ENCODE measurements at regions not wholly inside any gene's neighbourhood (a gene's known extent, or its start where the extent isn't known, plus 50 kb on each side); places are given as distances from the start of the nearest gene placed in this dataset.

- no peak for DNase-seq (ENCODE audit: low read depth)
These were observed 1199.9 kb upstream of the SPRY2 start for GRCh38 chr13:81540777-81541176.

- no peak for DNase-seq (ENCODE audit: low read depth)
These were observed 1198.8 kb upstream of the SPRY2 start for GRCh38 chr13:81539643-81540150.

- no peak for DNase-seq (ENCODE audit: low read depth)
These were observed 1158.0 kb upstream of the SPRY2 start for GRCh38 chr13:81498969-81499368.

GRCh38 chr13:81493144-81493543 is 1152.2 kb upstream of the SPRY2 start:
- no peak for DNase-seq (ENCODE audit: low read depth)

- DNase-seq (ENCODE audit: low read depth): no peak
These were observed 1151.5 kb upstream of the SPRY2 start for GRCh38 chr13:81492449-81492848.

GRCh38 chr13:81488021-81488420 is 1147.1 kb upstream of the SPRY2 start:
- no peak for DNase-seq (ENCODE audit: low read depth)

GRCh38 chr13:81487151-81487550 is 1146.2 kb upstream of the SPRY2 start:
- no peak for DNase-seq (ENCODE audit: low read depth)

- DNase-seq (ENCODE audit: low read depth): no peak
These were observed 1139.7 kb upstream of the SPRY2 start for GRCh38 chr13:81480634-81481033.

- DNase-seq (ENCODE audit: low read depth): no peak
These were observed 1132.5 kb upstream of the SPRY2 start for GRCh38 chr13:81473366-81473899.

GRCh38 chr13:81458170-81458569 is 1117.2 kb upstream of the SPRY2 start:
- no peak for DNase-seq (ENCODE audit: low read depth)

- DNase-seq (ENCODE audit: low read depth): no peak
These were observed 1105.5 kb upstream of the SPRY2 start for GRCh38 chr13:81446441-81446840.

- no peak for DNase-seq (ENCODE audit: low read depth)
These were observed 1102.0 kb upstream of the SPRY2 start for GRCh38 chr13:81442904-81443303.

GRCh38 chr13:81425286-81425685 is 1084.4 kb upstream of the SPRY2 start:
- DNase-seq (ENCODE audit: low read depth): no peak

- DNase-seq (ENCODE audit: low read depth): no peak
These were observed 1068.4 kb upstream of the SPRY2 start for GRCh38 chr13:81409284-81409683.

GRCh38 chr13:81408647-81409046 is 1067.7 kb upstream of the SPRY2 start:
- DNase-seq (ENCODE audit: low read depth): no peak

- DNase-seq (ENCODE audit: low read depth): no peak
These were observed 1065.8 kb upstream of the SPRY2 start for GRCh38 chr13:81406639-81407292.

- DNase-seq (ENCODE audit: low read depth): no peak
These were observed 1065.1 kb upstream of the SPRY2 start for GRCh38 chr13:81406022-81406421.

GRCh38 chr13:81396192-81396591 is 1055.3 kb upstream of the SPRY2 start:
- DNase-seq (ENCODE audit: low read depth): no peak

GRCh38 chr13:81395368-81395767 is 1054.4 kb upstream of the SPRY2 start:
- DNase-seq (ENCODE audit: low read depth): no peak

- no peak for DNase-seq (ENCODE audit: low read depth)
These were observed 1053.7 kb upstream of the SPRY2 start for GRCh38 chr13:81394640-81395039.

- DNase-seq (ENCODE audit: low read depth): no peak
These were observed 1052.8 kb upstream of the SPRY2 start for GRCh38 chr13:81393721-81394120.

GRCh38 chr13:81393110-81393509 is 1052.2 kb upstream of the SPRY2 start:
- no peak for DNase-seq (ENCODE audit: low read depth)

- DNase-seq (ENCODE audit: low read depth): no peak
These were observed 1047.5 kb upstream of the SPRY2 start for GRCh38 chr13:81388400-81388799.

GRCh38 chr13:81383444-81383843 is 1042.5 kb upstream of the SPRY2 start:
- no peak for DNase-seq (ENCODE audit: low read depth)

Data from activated gamma-delta T cell treated with anti-CD3 and anti-CD28 coated beads, Interleukin-2, amount 50 U/mL, for 16 hours (primary cell).